Naive thymus-derived CD4-positive, alpha-beta T cell (primary cell): ENCODE measurements at regions not wholly inside any gene's neighbourhood (a gene's known extent, or its start where the extent isn't known, plus 50 kb on each side); places are given as distances from the start of the nearest gene placed in this dataset.

Experiments used
- ATAC-seq: fragments of 150-1000 bp; cut with Tn5 transposase; 2 replicates; pipeline ENCODE4 v1.10.0; 2021; ENCODE audit warnings: mild to moderate bottlenecking, moderate library complexity
- CTCF ChIA-PET: fragments of 350-600 bp; sonication (Branson Sonifier 250); formaldehyde crosslinking; loops from one replicate; lab custom pipeline; 2021; ENCODE audit warnings: antibody characterized with exemption; lab: Charles Lee
- POLR2A ChIA-PET: fragments of 350-600 bp; sonication (Branson Sonifier 250); formaldehyde crosslinking; loops from one replicate; lab custom pipeline; 2021; ENCODE audit warnings: antibody characterized with exemption, inconsistent platforms; lab: Charles Lee
- DNase-seq, 9 donors: peaks; one replicate each; pipeline versions ENCODE4 v3.0.0 to v3.0.0-alpha.2; 2020 to 2022; ENCODE audit warnings: mixed read lengths in 1 of 9
- H3K27ac ChIP-seq: one replicate; pipeline ENCODE4 v1.7.0; 2013; ENCODE audit warnings: mild to moderate bottlenecking, low read depth, low read length, moderate library complexity
- H3K27me3 ChIP-seq, 2 donors: one replicate each; pipeline ENCODE4 v1.7.0; 2013; ENCODE audit warnings: low read length in 2 of 2, mild to moderate bottlenecking in 2 of 2, moderate library complexity in 2 of 2; ENCODE audit not compliant: control insufficient read depth in 2 of 2, insufficient read depth in 2 of 2
- H3K36me3 ChIP-seq, 3 experiments: 1 replicate in 2 of 3; 2 replicates in 1 of 3; pipeline ENCODE4 v1.7.0; 2013; ENCODE audit warnings: low read length in 3 of 3, mild to moderate bottlenecking in 3 of 3, moderate library complexity in 1 of 3; ENCODE audit not compliant: insufficient read depth in 3 of 3, control insufficient read depth in 2 of 3
- H3K4me1 ChIP-seq, 2 donors: one replicate each; pipeline ENCODE4 v1.7.0; 2013; ENCODE audit warnings: low read length in 2 of 2, mild to moderate bottlenecking in 2 of 2, moderate library complexity in 1 of 2; ENCODE audit not compliant: control insufficient read depth in 2 of 2, insufficient read depth in 2 of 2
- H3K4me3 ChIP-seq: 2 replicates; pipeline ENCODE4 v1.7.0; 2013; ENCODE audit warnings: mild to moderate bottlenecking, low read length
- H3K9me3 ChIP-seq, 3 experiments: 1 replicate in 2 of 3; 2 replicates in 1 of 3; pipeline ENCODE4 v1.7.0; 2013; ENCODE audit warnings: low read length in 3 of 3; ENCODE audit not compliant: control insufficient read depth in 2 of 3
- H3K27ac Mint-ChIP-seq, 9 donors: one replicate each; pipeline ENCODE4 v1.8.0; 2020 to 2022; ENCODE audit warnings: mixed read lengths in 9 of 9, mild to moderate bottlenecking in 8 of 9, moderate library complexity in 5 of 9, inconsistent platforms in 2 of 9
- H3K27me3 Mint-ChIP-seq, 5 donors: one replicate each; pipeline ENCODE4 v1.8.0; 2021 to 2022; ENCODE audit warnings: mixed read lengths in 5 of 5, mild to moderate bottlenecking in 1 of 5
- H3K36me3 Mint-ChIP-seq, 5 donors: one replicate each; pipeline ENCODE4 v1.8.0; 2020 to 2022; ENCODE audit warnings: mixed read lengths in 5 of 5, mild to moderate bottlenecking in 3 of 5, inconsistent platforms in 1 of 5
- H3K4me1 Mint-ChIP-seq, 7 donors: one replicate each; pipeline ENCODE4 v1.8.0; 2020 to 2022; ENCODE audit warnings: mixed read lengths in 7 of 7, mild to moderate bottlenecking in 3 of 7, inconsistent platforms in 1 of 7
- H3K4me3 Mint-ChIP-seq, 10 donors: one replicate each; pipeline ENCODE4 v1.8.0; 2020 to 2022; ENCODE audit warnings: mild to moderate bottlenecking in 10 of 10, mixed read lengths in 10 of 10, moderate library complexity in 6 of 10, inconsistent platforms in 2 of 10
- H3K9me3 Mint-ChIP-seq, 11 donors: one replicate each; pipeline ENCODE4 v1.8.0; 2020 to 2022; ENCODE audit warnings: mixed read lengths in 11 of 11, mild to moderate bottlenecking in 4 of 11, inconsistent platforms in 1 of 11, moderate library complexity in 1 of 11
- intact Hi-C, 2 donors: fragments of 100-400 bp; cut with micrococcal nuclease; formaldehyde crosslinking; loops; one replicate each; pipeline ENCODE4 v1.15.1; 2023

DNA sequence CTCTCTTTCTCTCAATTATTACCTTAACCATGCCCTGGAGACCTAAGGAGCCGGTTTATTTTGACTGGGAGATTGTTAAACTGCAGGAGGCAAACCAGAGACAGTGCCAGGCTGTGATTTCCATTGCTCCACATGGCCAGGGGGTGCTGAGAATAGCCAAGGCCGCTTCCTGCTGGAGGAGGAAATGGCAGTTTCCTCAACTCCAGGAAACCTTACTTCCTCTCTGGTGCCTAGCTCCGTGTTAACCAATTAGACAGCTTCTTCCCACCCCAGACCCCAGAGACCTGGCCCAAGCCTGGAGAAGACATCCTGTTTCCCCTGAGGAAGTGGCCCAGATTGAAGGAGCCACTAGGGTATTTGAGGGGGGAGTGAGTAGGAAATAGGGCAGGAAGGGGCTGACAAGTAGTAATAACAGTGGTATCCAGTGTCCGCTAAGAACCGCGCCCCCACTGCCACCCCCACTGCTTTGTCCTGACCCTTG lies 161.2 kb downstream of the PLPP3 start:
- ChIA-PET POLR2A (no interaction called here), CTCF (no interaction called here)
- H3K4me1 ChIP-seq: no peaks in the 10 kb centered on the region
- H3K27me3 ChIP-seq: no peaks in the 10 kb centered on the region
- no peak for ATAC-seq
- peaks cover 0 to 15% (median 0%) of the 10 kb centered on the region in 11 donors for H3K9me3 Mint-ChIP-seq
- no peak for DNase-seq
- no peaks in the 10 kb centered on the region for H3K9me3 ChIP-seq
- H3K4me3 ChIP-seq: no peak overlapping the region
- peaks cover 0 to 17% (median 0%) of the 10 kb centered on the region in 5 donors for H3K27me3 Mint-ChIP-seq
- H3K4me3 Mint-ChIP-seq: no peak overlapping the region
- H3K4me1 Mint-ChIP-seq: no peaks in the 10 kb centered on the region
- no peak overlapping the region for H3K27ac Mint-ChIP-seq
- no peaks in the 10 kb centered on the region for H3K36me3 ChIP-seq
- H3K27ac ChIP-seq: no peak overlapping the region
- peaks cover 0 to 4% (median 0%) of the 10 kb centered on the region in 5 donors for H3K36me3 Mint-ChIP-seq
- intact Hi-C loops: no loop called here

DNA sequence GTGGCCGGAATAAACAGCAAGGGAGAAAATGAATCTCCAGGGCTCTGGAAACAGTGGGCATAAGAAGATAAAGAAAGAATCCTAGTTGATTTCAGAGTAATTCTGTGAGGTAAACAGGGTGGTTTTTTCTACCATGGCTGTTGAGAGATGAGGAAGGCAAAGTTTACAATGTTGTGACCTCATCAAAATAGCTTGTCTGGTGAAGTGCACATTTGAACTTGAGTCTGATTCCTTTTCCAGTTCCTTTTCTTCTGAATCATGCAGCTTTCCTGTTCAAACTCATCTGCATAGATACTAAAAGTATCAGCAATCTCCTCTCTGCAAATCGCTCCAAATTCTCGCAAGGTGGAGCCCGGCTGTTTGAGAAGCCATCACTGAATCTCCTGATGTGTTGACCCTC lies 161.7 kb downstream of the PLPP3 start:
- H3K4me3 ChIP-seq: no peak overlapping the region
- H3K36me3 ChIP-seq: no peaks in the 10 kb centered on the region
- no peaks in the 10 kb centered on the region for H3K4me1 ChIP-seq
- Mint-ChIP-seq H3K9me3 (peaks cover 0 to 15% (median 0%) of the 10 kb centered on the region in 11 donors), H3K27ac (no peak overlapping the region), H3K36me3 (peaks cover 0 to 4% (median 0%) of the 10 kb centered on the region in 5 donors), H3K4me1 (no peaks in the 10 kb centered on the region), H3K27me3 (peaks cover 0 to 17% (median 0%) of the 10 kb centered on the region in 5 donors), H3K4me3 (no peak overlapping the region)
- ChIA-PET CTCF (no interaction called here), POLR2A (no interaction called here)
- ATAC-seq (no peak), DNase-seq (no peak)
- no peak overlapping the region for H3K27ac ChIP-seq
- no peaks in the 10 kb centered on the region for H3K27me3 ChIP-seq
- intact Hi-C loops: no loop called here
- no peaks in the 10 kb centered on the region for H3K9me3 ChIP-seq

DNA sequence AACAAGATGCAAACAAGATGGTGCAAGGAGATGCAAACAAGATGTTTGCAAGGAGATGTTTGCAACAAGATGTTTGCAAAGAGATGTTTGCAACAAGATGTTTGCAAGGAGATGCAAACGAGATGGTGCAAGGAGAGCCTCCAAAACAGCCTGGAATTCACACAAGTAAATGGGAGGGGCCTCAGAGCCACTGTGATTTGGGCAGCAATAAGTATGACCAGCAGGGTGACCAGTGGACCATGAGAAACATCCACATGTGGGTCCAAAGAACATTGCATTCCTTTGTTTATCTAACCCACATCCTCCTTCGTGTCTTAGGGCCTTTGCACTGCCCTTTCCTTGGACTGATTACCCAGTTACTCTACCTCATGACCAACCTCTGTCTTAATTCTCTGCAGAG lies 162.9 kb downstream of the PLPP3 start:
- no peak for ATAC-seq
- Mint-ChIP-seq H3K9me3 (peaks cover 0 to 12% (median 0%) of the 10 kb centered on the region in 11 donors), H3K4me3 (no peak overlapping the region), H3K27ac (no peak overlapping the region), H3K4me1 (no peaks in the 10 kb centered on the region), H3K27me3 (peaks cover 0 to 17% (median 0%) of the 10 kb centered on the region in 5 donors), H3K36me3 (peaks cover 0 to 4% (median 0%) of the 10 kb centered on the region in 5 donors)
- no peaks in the 10 kb centered on the region for H3K9me3 ChIP-seq
- intact Hi-C loops: no loop called here
- CTCF ChIA-PET: no interaction called here
- no peak overlapping the region for H3K27ac ChIP-seq
- H3K27me3 ChIP-seq: no peaks in the 10 kb centered on the region
- no peaks in the 10 kb centered on the region for H3K36me3 ChIP-seq
- H3K4me3 ChIP-seq: no peak overlapping the region
- no peak for DNase-seq
- POLR2A ChIA-PET: no interaction called here
- no peaks in the 10 kb centered on the region for H3K4me1 ChIP-seq

DNA sequence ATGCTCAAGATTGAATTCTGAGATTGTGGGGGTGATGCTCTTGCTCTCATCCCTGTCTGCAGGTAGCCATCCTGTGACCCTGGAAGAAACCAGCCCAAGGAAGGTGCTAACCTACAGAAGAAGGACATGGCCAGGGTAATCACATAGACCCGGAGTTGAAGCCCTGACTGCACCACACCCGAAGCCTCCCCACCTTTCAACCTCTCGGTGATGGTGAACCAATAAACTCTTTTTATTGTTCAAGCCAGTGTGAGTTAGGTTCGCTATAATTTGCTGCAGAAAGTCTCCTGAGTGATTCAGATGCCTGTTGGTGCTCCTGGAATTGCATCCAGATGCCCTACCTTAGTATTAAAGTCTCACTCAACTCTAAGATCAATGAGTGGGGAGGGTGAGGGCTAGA lies 163.6 kb downstream of the PLPP3 start:
- Histone ChIP-seq H3K27me3 (no peaks in the 10 kb centered on the region), H3K4me1 (no peaks in the 10 kb centered on the region), H3K36me3 (no peaks in the 10 kb centered on the region), H3K4me3 (no peak overlapping the region), H3K9me3 (no peaks in the 10 kb centered on the region), H3K27ac (no peak overlapping the region)
- intact Hi-C loops: no loop called here
- Mint-ChIP-seq H3K4me3 (no peak overlapping the region), H3K27me3 (peaks cover 0 to 17% (median 0%) of the 10 kb centered on the region in 5 donors), H3K27ac (no peak overlapping the region), H3K36me3 (peaks cover 0 to 4% (median 0%) of the 10 kb centered on the region in 5 donors), H3K4me1 (no peaks in the 10 kb centered on the region), H3K9me3 (peaks cover 0 to 12% (median 0%) of the 10 kb centered on the region in 11 donors)
- POLR2A ChIA-PET: no interaction called here
- DNase-seq (no peak), ATAC-seq (no peak)
- CTCF ChIA-PET: no interaction called here

DNA sequence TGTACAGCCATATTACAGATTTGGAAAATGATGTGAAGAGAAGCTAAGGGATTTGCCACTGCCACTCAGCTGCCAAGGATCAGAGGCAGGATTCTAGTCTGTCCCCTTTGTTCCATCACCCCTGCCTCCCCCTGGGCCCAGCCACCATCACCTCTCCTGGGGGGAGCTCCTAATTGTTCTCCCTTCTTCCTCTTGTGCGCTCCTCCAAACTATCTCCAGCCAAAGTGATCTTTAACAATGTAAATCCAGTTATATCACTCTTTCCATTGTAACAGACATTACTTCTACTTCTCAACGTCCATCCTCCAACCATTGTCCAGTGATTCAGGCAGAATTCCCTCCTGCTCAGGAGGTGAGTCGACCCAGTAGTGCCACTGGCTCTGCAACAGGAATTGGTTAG lies 164.1 kb downstream of the PLPP3 start:
- Histone ChIP-seq H3K4me3 (no peak overlapping the region), H3K4me1 (no peaks in the 10 kb centered on the region), H3K27me3 (no peaks in the 10 kb centered on the region), H3K27ac (no peak overlapping the region), H3K9me3 (no peaks in the 10 kb centered on the region), H3K36me3 (no peaks in the 10 kb centered on the region)
- peaks cover 0 to 12% (median 0%) of the 10 kb centered on the region in 11 donors for H3K9me3 Mint-ChIP-seq
- no peaks in the 10 kb centered on the region for H3K4me1 Mint-ChIP-seq
- DNase-seq (no peak), ATAC-seq (no peak)
- H3K27ac Mint-ChIP-seq: no peak overlapping the region
- intact Hi-C loops: no loop called here
- H3K4me3 Mint-ChIP-seq: no peak overlapping the region
- H3K27me3 Mint-ChIP-seq: peaks cover 0 to 17% (median 0%) of the 10 kb centered on the region in 5 donors
- peaks cover 0 to 4% (median 0%) of the 10 kb centered on the region in 5 donors for H3K36me3 Mint-ChIP-seq
- POLR2A ChIA-PET: no interaction called here
- CTCF ChIA-PET: no interaction called here

DNA sequence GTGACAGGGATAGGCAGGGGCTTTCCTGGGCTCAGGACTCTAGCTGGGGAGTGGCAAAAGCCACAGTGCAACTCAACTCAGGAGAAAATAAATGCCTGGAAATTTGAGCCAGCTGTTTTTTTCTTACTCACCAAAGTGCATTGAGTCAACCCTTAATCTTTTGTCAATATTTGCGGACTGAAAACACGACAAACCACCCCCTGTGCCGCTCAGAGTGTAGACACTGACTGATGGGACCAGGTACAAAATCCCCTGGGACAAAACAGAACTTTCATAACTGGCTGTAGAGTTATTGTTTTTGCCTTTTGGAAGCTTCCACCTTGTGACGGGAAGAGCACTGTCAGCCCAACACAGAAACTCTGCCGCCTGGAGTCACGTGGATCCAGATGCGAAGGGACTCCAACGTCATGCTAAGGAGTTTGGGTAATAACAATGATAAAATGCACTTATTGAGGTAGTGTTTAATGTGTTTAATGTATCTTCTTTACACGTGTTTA lies 164.6 kb downstream of the PLPP3 start:
- Histone ChIP-seq H3K4me3 (no peak overlapping the region), H3K27me3 (no peaks in the 10 kb centered on the region), H3K4me1 (no peaks in the 10 kb centered on the region), H3K36me3 (no peaks in the 10 kb centered on the region), H3K9me3 (no peaks in the 10 kb centered on the region), H3K27ac (no peak overlapping the region)
- DNase-seq (no peak), ATAC-seq (no peak)
- Mint-ChIP-seq H3K36me3 (peaks cover 0 to 4% (median 0%) of the 10 kb centered on the region in 5 donors), H3K4me1 (no peaks in the 10 kb centered on the region), H3K27ac (no peak overlapping the region), H3K27me3 (peaks cover 0 to 17% (median 0%) of the 10 kb centered on the region in 5 donors), H3K4me3 (no peak overlapping the region), H3K9me3 (peaks cover 0 to 12% (median 0%) of the 10 kb centered on the region in 11 donors)
- ChIA-PET POLR2A (no interaction called here), CTCF (no interaction called here)
- intact Hi-C loops: no loop called here

DNA sequence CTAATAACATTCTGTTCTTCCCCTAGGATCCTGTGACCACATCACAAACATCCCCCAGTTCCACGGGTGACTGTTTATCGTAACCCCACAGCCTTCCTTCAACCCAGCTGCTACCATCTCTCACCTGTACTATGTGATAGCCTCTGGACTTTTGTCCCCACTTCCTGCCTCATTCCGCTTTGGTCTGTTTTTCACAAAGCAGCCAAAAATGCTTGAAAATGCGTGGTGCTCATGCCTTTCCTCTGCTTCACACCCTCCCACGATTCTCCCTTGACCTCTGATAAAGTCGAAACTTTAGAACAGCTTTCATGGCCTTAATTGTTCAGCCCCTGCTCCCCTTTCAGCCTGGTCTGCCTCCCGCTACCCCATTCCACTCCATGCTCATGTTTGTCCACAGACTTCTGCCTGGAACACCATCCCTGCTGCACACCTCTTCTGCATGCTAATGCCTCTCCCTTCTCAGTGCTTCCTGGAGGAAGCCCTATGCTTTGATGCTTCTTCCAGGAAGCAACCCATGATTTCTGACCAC lies 165.6 kb downstream of the PLPP3 start:
- no peak overlapping the region for H3K27ac Mint-ChIP-seq
- Histone ChIP-seq H3K9me3 (no peaks in the 10 kb centered on the region), H3K27me3 (no peaks in the 10 kb centered on the region), H3K4me3 (no peak overlapping the region), H3K36me3 (no peaks in the 10 kb centered on the region), H3K27ac (no peak overlapping the region), H3K4me1 (no peaks in the 10 kb centered on the region)
- peaks cover 0 to 17% (median 0%) of the 10 kb centered on the region in 5 donors for H3K27me3 Mint-ChIP-seq
- CTCF ChIA-PET: no interaction called here
- H3K36me3 Mint-ChIP-seq: peaks cover 0 to 4% (median 0%) of the 10 kb centered on the region in 5 donors
- DNase-seq (no peak), ATAC-seq (no peak)
- H3K9me3 Mint-ChIP-seq: peaks cover 0 to 11% (median 0%) of the 10 kb centered on the region in 11 donors
- H3K4me3 Mint-ChIP-seq: no peak overlapping the region
- POLR2A ChIA-PET: no interaction called here
- no peaks in the 10 kb centered on the region for H3K4me1 Mint-ChIP-seq
- intact Hi-C loops: no loop called here
